Calu3 (cell line): ENCODE measurements at regions not wholly inside any gene's neighbourhood (a gene's known extent, or its start where the extent isn't known, plus 50 kb on each side); places are given as distances from the start of the nearest gene placed in this dataset.

Experiments used
- BruUV-seq: library from RNA; stranded (reverse); fragments of 400-500 nt; replicated peaks from 2 replicates; lab custom pipeline; 2021; lab: Mats Ljungman, UMichigan
- CTCF ChIA-PET: fragments of 300-600 bp; sonication (Branson Sonifier 250); formaldehyde crosslinking; loops from one replicate; lab custom pipeline; 2022; ENCODE audit warnings: antibody characterized with exemption; lab: Charles Lee
- DNase-seq: peaks from one replicate; pipeline ENCODE4 v3.0.0; 2022
- H3K27ac Mint-ChIP-seq: one replicate; pipeline ENCODE4 v1.8.0; 2022; ENCODE audit warnings: mixed read lengths; ENCODE audit not compliant: unreplicated experiment
- H3K27me3 Mint-ChIP-seq: one replicate; pipeline ENCODE4 v1.8.0; 2022; ENCODE audit warnings: mixed read lengths; ENCODE audit not compliant: unreplicated experiment
- H3K36me3 Mint-ChIP-seq: one replicate; pipeline ENCODE4 v1.8.0; 2022; ENCODE audit warnings: mild to moderate bottlenecking, moderate library complexity, mixed read lengths; ENCODE audit not compliant: insufficient read depth, unreplicated experiment
- H3K4me1 Mint-ChIP-seq: one replicate; pipeline ENCODE4 v1.8.0; 2022; ENCODE audit warnings: mild to moderate bottlenecking, low read depth, mixed read lengths; ENCODE audit not compliant: unreplicated experiment
- H3K4me3 Mint-ChIP-seq: one replicate; pipeline ENCODE4 v1.8.0; 2022; ENCODE audit warnings: mild to moderate bottlenecking, low read depth, moderate library complexity, mixed read lengths; ENCODE audit not compliant: unreplicated experiment
- H3K9me3 Mint-ChIP-seq: one replicate; pipeline ENCODE4 v1.8.0; 2022; ENCODE audit warnings: low read depth, mixed read lengths; ENCODE audit not compliant: unreplicated experiment
- intact Hi-C: fragments of 100-400 bp; cut with micrococcal nuclease; formaldehyde crosslinking; loops from one replicate; pipeline ENCODE4 v1.10.0; 2022; ENCODE audit not compliant: unreplicated experiment
- TF ChIP-seq, protein P1 (sequence below): fragments of 200-600 bp; IDR thresholded peaks from one replicate; pipeline ENCODE4 v1.8.0; 2022; ENCODE audit warnings: antibody characterized with exemption; ENCODE audit not compliant: unreplicated experiment

DNA sequence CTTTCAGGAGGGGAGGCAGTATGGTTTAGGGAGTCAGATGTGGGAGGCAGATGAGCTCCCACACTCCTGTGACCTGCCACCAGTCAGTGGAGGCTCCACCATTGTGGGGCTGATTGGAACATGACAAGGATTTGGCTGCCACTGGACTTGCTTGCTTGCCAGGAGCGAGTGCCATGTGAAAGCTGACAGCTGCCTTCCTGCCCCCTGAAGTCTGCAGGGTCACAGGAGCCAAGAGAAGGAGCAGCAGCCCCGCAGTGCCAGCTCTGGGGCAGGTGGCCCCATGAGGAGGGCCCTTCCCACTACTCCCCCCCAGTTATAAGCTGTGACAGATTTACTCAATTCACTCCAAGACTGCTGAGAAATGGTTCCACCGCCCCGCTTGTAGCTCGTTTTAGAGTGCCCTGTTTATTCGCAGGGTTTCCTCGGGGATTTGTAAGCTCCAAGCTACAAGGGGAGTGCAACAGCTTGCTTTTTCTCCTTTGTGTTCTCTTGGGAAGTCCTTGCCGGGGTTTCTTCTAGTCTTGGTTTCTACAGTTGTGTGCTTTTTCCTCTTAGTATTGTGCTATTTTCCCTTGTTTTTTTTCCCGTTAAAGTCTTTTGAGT lies 414.3 kb downstream of the MEIS1 start:
- intact Hi-C loops = no loop called here
- H3K27ac Mint-ChIP-seq = no peak overlapping the region
- no peaks in the 10 kb centered on the region for H3K27me3 Mint-ChIP-seq
- H3K36me3 Mint-ChIP-seq = no peaks in the 10 kb centered on the region
- no peak overlapping the region for H3K4me3 Mint-ChIP-seq
- TF ChIP-seq, protein P1, sequence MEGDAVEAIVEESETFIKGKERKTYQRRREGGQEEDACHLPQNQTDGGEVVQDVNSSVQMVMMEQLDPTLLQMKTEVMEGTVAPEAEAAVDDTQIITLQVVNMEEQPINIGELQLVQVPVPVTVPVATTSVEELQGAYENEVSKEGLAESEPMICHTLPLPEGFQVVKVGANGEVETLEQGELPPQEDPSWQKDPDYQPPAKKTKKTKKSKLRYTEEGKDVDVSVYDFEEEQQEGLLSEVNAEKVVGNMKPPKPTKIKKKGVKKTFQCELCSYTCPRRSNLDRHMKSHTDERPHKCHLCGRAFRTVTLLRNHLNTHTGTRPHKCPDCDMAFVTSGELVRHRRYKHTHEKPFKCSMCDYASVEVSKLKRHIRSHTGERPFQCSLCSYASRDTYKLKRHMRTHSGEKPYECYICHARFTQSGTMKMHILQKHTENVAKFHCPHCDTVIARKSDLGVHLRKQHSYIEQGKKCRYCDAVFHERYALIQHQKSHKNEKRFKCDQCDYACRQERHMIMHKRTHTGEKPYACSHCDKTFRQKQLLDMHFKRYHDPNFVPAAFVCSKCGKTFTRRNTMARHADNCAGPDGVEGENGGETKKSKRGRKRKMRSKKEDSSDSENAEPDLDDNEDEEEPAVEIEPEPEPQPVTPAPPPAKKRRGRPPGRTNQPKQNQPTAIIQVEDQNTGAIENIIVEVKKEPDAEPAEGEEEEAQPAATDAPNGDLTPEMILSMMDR = no peak
- CTCF ChIA-PET = no interaction called here
- no peak for DNase-seq
- peaks cover 20% of the 10 kb centered on the region for H3K4me1 Mint-ChIP-seq
- no peaks in the 10 kb centered on the region for H3K9me3 Mint-ChIP-seq
- BruUV-seq = no TSS peak

DNA sequence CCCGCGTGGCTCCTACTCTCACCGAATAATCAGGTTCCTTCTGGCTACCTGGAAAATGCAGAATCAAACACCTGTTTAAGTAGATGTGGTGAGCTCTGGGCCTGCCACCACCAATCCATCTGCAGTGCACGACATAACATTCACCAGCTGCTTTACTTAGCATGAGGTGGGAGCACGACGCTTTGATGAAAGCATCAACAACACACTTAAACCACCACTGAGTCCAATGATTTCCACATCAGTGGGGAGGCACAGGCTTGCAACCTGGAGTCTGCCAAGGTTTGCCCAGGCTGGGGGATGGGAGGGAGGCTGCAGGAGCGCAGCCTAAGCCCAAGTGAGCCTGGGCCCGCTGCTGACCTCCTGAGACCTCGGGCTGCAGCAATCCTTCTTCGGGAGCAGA lies 415.5 kb downstream of the MEIS1 start:
- H3K36me3 Mint-ChIP-seq = no peaks in the 10 kb centered on the region
- CTCF ChIA-PET = no interaction called here

DNA sequence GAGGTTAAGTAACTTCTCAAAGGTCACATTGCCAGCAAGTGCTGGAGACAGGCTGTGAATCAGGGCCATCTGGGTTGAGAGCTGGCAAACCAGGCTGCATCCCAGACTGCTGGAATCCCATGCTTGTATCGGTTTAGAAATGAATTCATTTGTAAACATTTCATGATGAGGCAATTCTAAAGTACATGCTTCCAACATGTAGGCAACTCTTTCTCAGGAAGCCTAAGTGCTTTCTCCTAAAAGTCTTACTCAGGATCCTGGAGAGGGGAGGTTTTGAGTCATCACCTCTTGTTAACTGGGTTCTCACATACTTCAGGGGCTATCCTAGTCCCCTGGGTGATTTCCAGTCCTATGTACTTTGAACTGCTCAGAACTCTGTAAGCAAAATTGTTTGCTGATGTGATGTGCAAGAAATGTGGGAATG lies 416.5 kb downstream of the MEIS1 start:
- no peaks in the 10 kb centered on the region for H3K27me3 Mint-ChIP-seq
- H3K9me3 Mint-ChIP-seq = no peaks in the 10 kb centered on the region
- H3K4me1 Mint-ChIP-seq = peaks cover 10% of the 10 kb centered on the region
- no peak overlapping the region for H3K27ac Mint-ChIP-seq
- CTCF ChIA-PET = no interaction called here
- no peak overlapping the region for H3K4me3 Mint-ChIP-seq
- intact Hi-C loops = no loop called here
- no peak for DNase-seq
- TF ChIP-seq, protein P1 = no peak
- H3K36me3 Mint-ChIP-seq = no peaks in the 10 kb centered on the region
- no TSS peak for BruUV-seq

More for the DNA sequence above, 415.5 kb downstream of the MEIS1 start:
- H3K4me3 Mint-ChIP-seq = no peak overlapping the region
- H3K4me1 Mint-ChIP-seq = peaks cover 20% of the 10 kb centered on the region
- intact Hi-C loops = no loop called here
- H3K27ac Mint-ChIP-seq = no peak overlapping the region
- TF ChIP-seq, protein P1 = no peak
- no peaks in the 10 kb centered on the region for H3K9me3 Mint-ChIP-seq
- no peaks in the 10 kb centered on the region for H3K27me3 Mint-ChIP-seq
- DNase-seq = no peak
- BruUV-seq = no TSS peak

DNA sequence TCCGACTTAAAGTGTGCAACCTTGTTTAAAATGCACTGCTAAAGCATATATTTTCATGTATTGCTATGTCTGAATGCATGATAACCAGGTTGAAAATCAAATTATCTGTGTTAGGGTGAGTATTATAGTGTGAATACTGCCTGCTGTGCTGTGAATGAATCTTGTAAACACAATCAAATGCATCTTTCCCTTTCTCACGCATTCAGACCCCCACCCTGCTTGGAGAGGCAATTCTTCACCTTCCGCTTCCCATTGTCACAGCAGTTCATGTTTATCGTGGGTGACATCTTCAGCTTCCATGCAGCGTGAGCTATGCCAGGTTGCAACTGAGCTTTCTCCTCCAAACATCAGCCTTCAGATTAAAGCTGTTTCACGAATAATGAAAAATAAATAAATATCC lies 418.0 kb downstream of the MEIS1 start:
- H3K27me3 Mint-ChIP-seq = no peaks in the 10 kb centered on the region
- no peak for DNase-seq
- H3K36me3 Mint-ChIP-seq = no peaks in the 10 kb centered on the region
- no TSS peak for BruUV-seq
- TF ChIP-seq, protein P1 = no peak
- no peaks in the 10 kb centered on the region for H3K4me1 Mint-ChIP-seq
- CTCF ChIA-PET = no interaction called here
- peaks cover 4% of the 10 kb centered on the region for H3K9me3 Mint-ChIP-seq
- H3K4me3 Mint-ChIP-seq = no peak overlapping the region
- intact Hi-C loops = no loop called here
- H3K27ac Mint-ChIP-seq = no peak overlapping the region
